ENCODE measurements at regions not wholly inside any gene's neighbourhood (a gene's known extent, or its start where the extent isn't known, plus 50 kb on each side); places are given as distances from the start of the nearest gene placed in this dataset.

DNA sequence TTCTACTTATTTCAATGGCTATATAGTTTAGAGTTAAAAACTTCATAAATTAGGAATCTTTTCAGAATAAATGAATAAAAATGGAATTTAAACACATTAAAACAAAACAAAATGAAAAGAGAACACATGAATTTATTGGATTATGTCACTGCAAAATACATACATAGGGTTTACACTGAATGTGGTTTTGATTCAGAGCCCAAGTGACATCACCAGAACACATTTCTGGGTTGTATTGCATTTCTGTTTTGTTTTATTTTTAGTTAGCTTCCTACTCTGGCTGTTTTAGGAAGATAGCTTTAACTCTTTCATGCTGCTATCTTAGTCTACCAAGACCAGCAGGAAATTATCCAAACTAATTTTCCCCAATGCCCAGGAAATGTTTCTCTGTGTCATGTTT lies 1935.0 kb downstream of the EFNA5 start:
- TF ChIP-seq, protein P1, sequence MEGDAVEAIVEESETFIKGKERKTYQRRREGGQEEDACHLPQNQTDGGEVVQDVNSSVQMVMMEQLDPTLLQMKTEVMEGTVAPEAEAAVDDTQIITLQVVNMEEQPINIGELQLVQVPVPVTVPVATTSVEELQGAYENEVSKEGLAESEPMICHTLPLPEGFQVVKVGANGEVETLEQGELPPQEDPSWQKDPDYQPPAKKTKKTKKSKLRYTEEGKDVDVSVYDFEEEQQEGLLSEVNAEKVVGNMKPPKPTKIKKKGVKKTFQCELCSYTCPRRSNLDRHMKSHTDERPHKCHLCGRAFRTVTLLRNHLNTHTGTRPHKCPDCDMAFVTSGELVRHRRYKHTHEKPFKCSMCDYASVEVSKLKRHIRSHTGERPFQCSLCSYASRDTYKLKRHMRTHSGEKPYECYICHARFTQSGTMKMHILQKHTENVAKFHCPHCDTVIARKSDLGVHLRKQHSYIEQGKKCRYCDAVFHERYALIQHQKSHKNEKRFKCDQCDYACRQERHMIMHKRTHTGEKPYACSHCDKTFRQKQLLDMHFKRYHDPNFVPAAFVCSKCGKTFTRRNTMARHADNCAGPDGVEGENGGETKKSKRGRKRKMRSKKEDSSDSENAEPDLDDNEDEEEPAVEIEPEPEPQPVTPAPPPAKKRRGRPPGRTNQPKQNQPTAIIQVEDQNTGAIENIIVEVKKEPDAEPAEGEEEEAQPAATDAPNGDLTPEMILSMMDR (IDR thresholded peaks at IDR 0.05; ENCODE audit: extremely low read depth in 1 of 2, insufficient read depth in 1 of 2, low read depth in 1 of 2, low read length in 2 of 2): no peak
- TF ChIP-seq POLR2A (IDR thresholded peaks at IDR 0.05; ENCODE audit: low read depth, low read length) (no peak), MYC (IDR thresholded peaks at IDR 0.05; ENCODE audit: low read depth, low read length) (no peak), JUN (IDR thresholded peaks at IDR 0.05; ENCODE audit: borderline replicate concordance, insufficient read depth, insufficient read length, low read depth) (no peak), FOS (IDR thresholded peaks at IDR 0.05; ENCODE audit: borderline replicate concordance, insufficient read depth, low read length) (no peak), POLR2AphosphoS5 (IDR thresholded peaks at IDR 0.05; ENCODE audit: insufficient read depth, low read depth, low read length) (no peak)
- TF ChIP-seq, protein P2, sequence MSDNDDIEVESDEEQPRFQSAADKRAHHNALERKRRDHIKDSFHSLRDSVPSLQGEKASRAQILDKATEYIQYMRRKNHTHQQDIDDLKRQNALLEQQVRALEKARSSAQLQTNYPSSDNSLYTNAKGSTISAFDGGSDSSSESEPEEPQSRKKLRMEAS (IDR thresholded peaks at IDR 0.05; ENCODE audit: insufficient read depth, insufficient read length): no peak

Measured in endothelial cell of umbilical vein (primary cell).